HCT116 (cell line): ENCODE measurements at regions not wholly inside any gene's neighbourhood (a gene's known extent, or its start where the extent isn't known, plus 50 kb on each side); places are given as distances from the start of the nearest gene placed in this dataset.

Source experiments
- ATAC-seq: fragments of 200-7000 bp; cut with Tn5 transposase; 2 replicates; pipeline ENCODE4 v1.9.1; 2020; ENCODE audit warnings: mild to moderate bottlenecking, moderate library complexity
- BruUV-seq: library from RNA; stranded (reverse); fragments of 400-500 nt; replicated peaks from 2 replicates; lab custom pipeline; 2021; lab: Mats Ljungman, UMichigan
- CTCF ChIA-PET: fragments of 300-600 bp; sonication (Branson Sonifier 250); formaldehyde crosslinking; loops from one replicate; lab custom pipeline; 2021; ENCODE audit warnings: antibody characterized with exemption; lab: Charles Lee
- POLR2A ChIA-PET: fragments of 300-600, 350-600 bp; sonication (Branson Sonifier 250); formaldehyde crosslinking; loops from one replicate; lab custom pipeline; 2021; ENCODE audit warnings: antibody characterized with exemption; lab: Charles Lee
- RAD21 ChIA-PET, 2 experiments: fragments of 300-600 bp; sonication (Branson Sonifier 250); formaldehyde crosslinking; loops; one replicate each; lab custom pipeline; 2023; ENCODE audit warnings: low total read pairs in 2 of 2; ENCODE audit not compliant: uncharacterized antibody in 2 of 2, unreplicated experiment in 2 of 2, low non-redundant PET in 1 of 2; lab: Charles Lee
- DNase-seq: peaks from one replicate; pipeline ENCODE4 v3.0.0-alpha.2; 2010; ENCODE audit warnings: low read depth, low spot score
- H2AFZ ChIP-seq: fragments of 200-600 bp; shearing (Covaris generic), sonication (generic); 2 replicates; pipeline ENCODE4 v1.6.1; 2017; ENCODE audit warnings: low read depth, mixed run types, mixed read lengths, antibody characterized with exemption, low read length; ENCODE audit not compliant: poor library complexity, severe bottlenecking
- H3K27ac ChIP-seq: 2 replicates; pipeline ENCODE4 v1.5.1; 2012; ENCODE audit warnings: low read depth, low read length
- H3K27me3 ChIP-seq: fragments of 200-600 bp; sonication (generic); 2 replicates; pipeline ENCODE4 v1.6.1; 2016; ENCODE audit warnings: mixed run types, low read length, mixed read lengths; ENCODE audit not compliant: insufficient read depth
- H3K36me3 ChIP-seq, 2 experiments: fragments of 200-500 bp in 1 of 2; fragments of 200-600 bp in 1 of 2; sonication (Bioruptor generic) in 1 of 2; sonication (generic) in 1 of 2; 2 replicates each; pipeline versions ENCODE4 v1.5.1 to v1.6.1; 2014 to 2016; ENCODE audit warnings: low read length in 2 of 2, inconsistent platforms in 1 of 2, mixed read lengths in 1 of 2, mixed run types in 1 of 2; ENCODE audit not compliant: insufficient read depth in 2 of 2, control insufficient read depth in 1 of 2
- H3K4me1 ChIP-seq, 2 experiments: fragments of 200-600 bp in 1 of 2; sonication (generic) in 1 of 2; 2 replicates each; pipeline versions ENCODE4 v1.5.1 to v1.6.1; 2012 to 2017; ENCODE audit warnings: low read length in 2 of 2, inconsistent platforms in 1 of 2, mild to moderate bottlenecking in 1 of 2, mixed read lengths in 1 of 2, mixed run types in 1 of 2, moderate library complexity in 1 of 2; ENCODE audit not compliant: insufficient read depth in 2 of 2, control insufficient read depth in 1 of 2
- H3K4me2 ChIP-seq: fragments of 200-600 bp; sonication (generic); 2 replicates; pipeline ENCODE4 v1.6.1; 2017; ENCODE audit warnings: mixed run types, low read length, mixed read lengths
- H3K4me3 ChIP-seq, 2 experiments: fragments of 200-600 bp in 1 of 2; sonication (generic) in 1 of 2; replicated peaks in 1 of 2; 2 replicates each; pipeline ENCODE4 v1.5.1; 2011 to 2016; ENCODE audit warnings: low read length in 2 of 2, control low read depth in 1 of 2, low read depth in 1 of 2, mild to moderate bottlenecking in 1 of 2, mixed read lengths in 1 of 2, mixed run types in 1 of 2
- H3K79me2 ChIP-seq: fragments of 200-600 bp; sonication (generic); 2 replicates; pipeline ENCODE4 v1.6.1; 2017; ENCODE audit warnings: mild to moderate bottlenecking, mixed run types, low read length, moderate library complexity, mixed read lengths; ENCODE audit not compliant: insufficient read depth
- H3K9ac ChIP-seq: fragments of 200-600 bp; sonication (generic); 2 replicates; pipeline ENCODE4 v1.6.1; 2016; ENCODE audit warnings: low read length, mixed read lengths
- H3K9me2 ChIP-seq: fragments of 200-600 bp; sonication (generic), shearing (Covaris generic); 2 replicates; pipeline ENCODE4 v1.6.1; 2017; ENCODE audit warnings: mixed run types, mild to moderate bottlenecking, moderate library complexity; ENCODE audit not compliant: insufficient read depth
- H3K9me3 ChIP-seq, 2 experiments: fragments of 200-500 bp in 1 of 2; fragments of 200-600 bp in 1 of 2; sonication (Bioruptor generic) in 1 of 2; sonication (generic) in 1 of 2; 2 replicates each; pipeline ENCODE4 v1.6.1; 2014 to 2017; ENCODE audit warnings: low read length in 2 of 2, mixed read lengths in 2 of 2, inconsistent platforms in 1 of 2, low read depth in 1 of 2, mild to moderate bottlenecking in 1 of 2, mixed run types in 1 of 2, moderate library complexity in 1 of 2; ENCODE audit not compliant: control insufficient read depth in 1 of 2, insufficient read depth in 1 of 2
- H4K20me1 ChIP-seq: fragments of 200-600 bp; sonication (generic), shearing (Covaris generic); 2 replicates; pipeline ENCODE4 v1.6.1; 2017; ENCODE audit warnings: mixed run types, mild to moderate bottlenecking, moderate library complexity; ENCODE audit not compliant: insufficient read depth
- CTCF ChIP-seq, 3 experiments: fragments of 200-600 bp in 1 of 3; sonication (generic) in 1 of 3; IDR thresholded peaks in 2 of 3; conservative IDR thresholded peaks in 1 of 3; 2 replicates each; pipeline ENCODE4 v1.5.1; 2012 to 2017; ENCODE audit warnings: low read depth in 2 of 3, low read length in 2 of 3, antibody characterized with exemption in 1 of 3, borderline replicate concordance in 1 of 3, control low read depth in 1 of 3, mild to moderate bottlenecking in 1 of 3, mixed read lengths in 1 of 3, mixed run types in 1 of 3, moderate library complexity in 1 of 3; ENCODE audit not compliant: insufficient read depth in 1 of 3
- MAX ChIP-seq: IDR thresholded peaks from 2 replicates; pipeline ENCODE4 v1.6.1; 2012
- POLR2A ChIP-seq: IDR thresholded peaks from 2 replicates; pipeline ENCODE4 v1.7.0; 2011; ENCODE audit warnings: borderline replicate concordance; ENCODE audit not compliant: insufficient read depth, insufficient read length; ENCODE audit errors: extremely low read depth
- POLR2AphosphoS5 ChIP-seq: IDR thresholded peaks from 2 replicates; pipeline ENCODE4 v1.6.1; 2011; ENCODE audit warnings: mild to moderate bottlenecking, low read depth, low read length, moderate library complexity
- SP1 ChIP-seq: IDR thresholded peaks from 2 replicates; pipeline ENCODE4 v1.6.1; 2012; ENCODE audit warnings: low read depth
- YY1 ChIP-seq: IDR thresholded peaks from 2 replicates; pipeline ENCODE4 v1.6.1; 2011; ENCODE audit warnings: low read length, low read depth, moderate library complexity, mild to moderate bottlenecking; ENCODE audit not compliant: insufficient replicate concordance; ENCODE audit errors: extremely low read depth
- ZBTB33 ChIP-seq: IDR thresholded peaks from 2 replicates; pipeline ENCODE4 v1.6.1; 2011; ENCODE audit warnings: mild to moderate bottlenecking, low read length, moderate library complexity; ENCODE audit not compliant: insufficient replicate concordance; ENCODE audit errors: extremely low read depth
- intact Hi-C: fragments of 100-400 bp; cut with micrococcal nuclease; formaldehyde crosslinking; loops from 2 replicates; pipeline ENCODE4 v1.10.0; 2022

- no peaks in the 10 kb centered on the region for H3K9me3 ChIP-seq
- no peak overlapping the region for H3K27ac ChIP-seq
- no peaks in the 10 kb centered on the region for H3K36me3 ChIP-seq
- no peaks in the 10 kb centered on the region for H3K27me3 ChIP-seq
- CTCF ChIA-PET: interaction anchor here (1.1 kb wide), 1 partner anchor 28 kb away, joined by 3 read pairs; no protein-coding TSS in a partner anchor
- H3K4me2 ChIP-seq: no peak overlapping the region
- POLR2A ChIA-PET: no interaction called here
- no peaks in the 10 kb centered on the region for H4K20me1 ChIP-seq
- intact Hi-C loops: no loop called here
- H2AFZ ChIP-seq: no peak overlapping the region
- H3K4me3 ChIP-seq: no peak overlapping the region
- no peaks in the 10 kb centered on the region for H3K9me2 ChIP-seq
- TF ChIP-seq CTCF (IDR thresholded peaks at IDR 0.05 in 2 of 3, conservative IDR thresholded peaks at IDR 0.05 in 1 of 3; ENCODE audit: borderline replicate concordance in 1 of 3, insufficient read depth in 1 of 3, low read depth in 2 of 3, low read length in 2 of 3) (no peak), POLR2A (no peak), POLR2AphosphoS5 (no peak), ZBTB33 (no peak), YY1 (no peak), SP1 (no peak), MAX (no peak)
- no peaks in the 10 kb centered on the region for H3K79me2 ChIP-seq
- no peak overlapping the region for H3K9ac ChIP-seq
- ATAC-seq: no peak
- BruUV-seq: no TSS peak
- H3K4me1 ChIP-seq: peaks cover 25 to 38% of the 10 kb centered on the region in 2 experiments
- RAD21 ChIA-PET: no interaction called here
- DNase-seq: no peak
Observed at GRCh38 chr18:22349966-22350365, 67.7 kb downstream of the CTAGE1 start.
